Large intestine (tissue), 3 donors: ENCODE measurements at regions not wholly inside any gene's neighbourhood (a gene's known extent, or its start where the extent isn't known, plus 50 kb on each side); places are given as distances from the start of the nearest gene placed in this dataset.

Experiments
- DNase-seq, 2 donors: peaks; one replicate each; pipeline versions ENCODE4 v3.0.0 to v3.0.0-alpha.2; 2013
- H3K27ac ChIP-seq: one replicate; pipeline ENCODE4 v1.5.1; 2013; ENCODE audit warnings: low read length
- H3K27me3 ChIP-seq: 2 replicates; pipeline ENCODE4 v1.6.1; 2013; ENCODE audit warnings: low read length; ENCODE audit not compliant: control insufficient read depth, insufficient read depth
- H3K36me3 ChIP-seq: 2 replicates; pipeline ENCODE4 v1.6.1; 2013; ENCODE audit warnings: low read length; ENCODE audit not compliant: control insufficient read depth, insufficient read depth
- H3K4me1 ChIP-seq: one replicate; pipeline ENCODE4 v1.6.1; 2013; ENCODE audit warnings: low read length; ENCODE audit not compliant: control insufficient read depth, insufficient read depth
- H3K4me3 ChIP-seq: one replicate; pipeline ENCODE4 v1.5.1; 2013; ENCODE audit warnings: low read length
- H3K9me3 ChIP-seq: one replicate; pipeline ENCODE4 v1.6.1; 2013; ENCODE audit warnings: mild to moderate bottlenecking, low read depth, low read length, moderate library complexity; ENCODE audit not compliant: control insufficient read depth
- WGBS: methylation state at CpG from one replicate; pipeline ENCODE4 v1.1.5; 2013; ENCODE audit warnings: low lambda C conversion rate; ENCODE audit not compliant: insufficient coverage; 5-methylcytosine and 5-hydroxymethylcytosine counted together

- DNase-seq, result no peak
- H3K27ac ChIP-seq, result no peak overlapping the region
- no peak overlapping the region for H3K4me3 ChIP-seq
- 80% methylated on average over 1 of the region's 3 CpGs for WGBS
- H3K9me3 ChIP-seq, result no peaks in the 10 kb centered on the region
- H3K36me3 ChIP-seq, result no peaks in the 10 kb centered on the region
- no peaks in the 10 kb centered on the region for H3K4me1 ChIP-seq
- H3K27me3 ChIP-seq, result peaks cover 21% of the 10 kb centered on the region
Observed at GRCh38 chr5:171649075-171649401, 136.6 kb upstream of the SMIM23 start.

- H3K27ac ChIP-seq, result no peak overlapping the region
- DNase-seq, result no peak
- no CpG with 5 or more reads among the region's 8 CpGs for WGBS
- H3K36me3 ChIP-seq, result no peaks in the 10 kb centered on the region
- no peak overlapping the region for H3K4me3 ChIP-seq
- H3K4me1 ChIP-seq, result no peaks in the 10 kb centered on the region
- H3K27me3 ChIP-seq, result peaks cover 18% of the 10 kb centered on the region
- H3K9me3 ChIP-seq, result no peaks in the 10 kb centered on the region
Observed at GRCh38 chr5:171650597-171650996, 135.0 kb upstream of the SMIM23 start.

- Histone ChIP-seq H3K27me3 (peaks cover 18% of the 10 kb centered on the region), H3K4me1 (no peaks in the 10 kb centered on the region), H3K9me3 (no peaks in the 10 kb centered on the region), H3K4me3 (no peak overlapping the region), H3K36me3 (no peaks in the 10 kb centered on the region), H3K27ac (no peak overlapping the region)
- 90% methylated on average over 3 of the region's 3 CpGs for WGBS
- DNase-seq, result no peak
Observed at GRCh38 chr5:171651102-171651501, 134.5 kb upstream of the SMIM23 start.

- H3K4me3 ChIP-seq, result no peak overlapping the region
- no peaks in the 10 kb centered on the region for H3K36me3 ChIP-seq
- peaks cover 4% of the 10 kb centered on the region for H3K27me3 ChIP-seq
- no CpG with 5 or more reads among the region's 4 CpGs for WGBS
- H3K4me1 ChIP-seq, result no peaks in the 10 kb centered on the region
- H3K9me3 ChIP-seq, result no peaks in the 10 kb centered on the region
- H3K27ac ChIP-seq, result no peak overlapping the region
- DNase-seq, result no peak
Observed at GRCh38 chr5:171654881-171655280, 130.7 kb upstream of the SMIM23 start.

GRCh38 chr5:171657473-171657872 lies 128.1 kb upstream of the SMIM23 start:
- Histone ChIP-seq H3K4me3 (no peak overlapping the region), H3K27me3 (peaks cover 4% of the 10 kb centered on the region), H3K9me3 (no peaks in the 10 kb centered on the region), H3K4me1 (no peaks in the 10 kb centered on the region), H3K36me3 (no peaks in the 10 kb centered on the region), H3K27ac (no peak overlapping the region)
- no CpG with 5 or more reads among the region's 2 CpGs for WGBS
- DNase-seq, result no peak

GRCh38 chr5:171659896-171660295 lies 125.7 kb upstream of the SMIM23 start:
- H3K27ac ChIP-seq, result no peak overlapping the region
- H3K4me1 ChIP-seq, result no peaks in the 10 kb centered on the region
- no peaks in the 10 kb centered on the region for H3K9me3 ChIP-seq
- H3K27me3 ChIP-seq, result peaks cover 4% of the 10 kb centered on the region
- WGBS, result no CpG with 5 or more reads among the region's 5 CpGs
- no peaks in the 10 kb centered on the region for H3K36me3 ChIP-seq
- no peak for DNase-seq
- H3K4me3 ChIP-seq, result no peak overlapping the region

- Histone ChIP-seq H3K27me3 (peaks cover 4% of the 10 kb centered on the region), H3K4me3 (no peak overlapping the region), H3K36me3 (no peaks in the 10 kb centered on the region), H3K9me3 (no peaks in the 10 kb centered on the region), H3K27ac (no peak overlapping the region), H3K4me1 (no peaks in the 10 kb centered on the region)
- no CpG with 5 or more reads among the region's 9 CpGs for WGBS
- DNase-seq, result peak in 1 of 2 donors; percentile 4
Observed at GRCh38 chr5:171660434-171660833, 125.2 kb upstream of the SMIM23 start.

- H3K36me3 ChIP-seq, result no peaks in the 10 kb centered on the region
- H3K27me3 ChIP-seq, result peaks cover 5% of the 10 kb centered on the region
- no peak overlapping the region for H3K27ac ChIP-seq
- H3K4me1 ChIP-seq, result no peaks in the 10 kb centered on the region
- DNase-seq, result no peak
- H3K4me3 ChIP-seq, result no peak overlapping the region
- 44% methylated on average over 2 of the region's 2 CpGs for WGBS
- no peaks in the 10 kb centered on the region for H3K9me3 ChIP-seq
Observed at GRCh38 chr5:171661143-171661542, 124.5 kb upstream of the SMIM23 start.

GRCh38 chr5:171663311-171664085 lies 122.1 kb upstream of the SMIM23 start:
- Histone ChIP-seq H3K27ac (no peak overlapping the region), H3K27me3 (peaks cover 10% of the 10 kb centered on the region), H3K9me3 (no peaks in the 10 kb centered on the region), H3K36me3 (no peaks in the 10 kb centered on the region), H3K4me3 (no peak overlapping the region), H3K4me1 (peaks cover 2% of the 10 kb centered on the region)
- 93% methylated on average over 4 of the region's 9 CpGs for WGBS
- DNase-seq, result no peak

- Histone ChIP-seq H3K4me1 (peaks cover 2% of the 10 kb centered on the region), H3K4me3 (no peak overlapping the region)
- no CpG with 5 or more reads among the region's 4 CpGs for WGBS
Observed at GRCh38 chr5:171664489-171664888, 121.1 kb upstream of the SMIM23 start.

GRCh38 chr5:171666815-171667214 lies 118.8 kb upstream of the SMIM23 start:
- Histone ChIP-seq H3K9me3 (no peaks in the 10 kb centered on the region), H3K27me3 (peaks cover 16% of the 10 kb centered on the region), H3K4me1 (peaks cover 2% of the 10 kb centered on the region), H3K27ac (no peak overlapping the region), H3K4me3 (no peak overlapping the region), H3K36me3 (no peaks in the 10 kb centered on the region)
- WGBS, result no CpG with 5 or more reads among the region's 10 CpGs
- no peak for DNase-seq

More at GRCh38 chr5:171664489-171664888, 121.1 kb upstream of the SMIM23 start:
- Histone ChIP-seq H3K36me3 (no peaks in the 10 kb centered on the region), H3K27ac (no peak overlapping the region), H3K27me3 (peaks cover 10% of the 10 kb centered on the region), H3K9me3 (no peaks in the 10 kb centered on the region)
- DNase-seq, result no peak
